EL (cell line): ENCODE measurements at regions not wholly inside any gene's neighbourhood (a gene's known extent, or its start where the extent isn't known, plus 50 kb on each side); places are given as distances from the start of the nearest gene placed in this dataset.
"Not testable (repeated sequence)": the region's sequence is repeated elsewhere in the genome, so short reads cannot be mapped to it uniquely, and the experiment has no call there.

Source experiments
- DNase-seq: peaks from one replicate; pipeline ENCODE4 v3.0.0-alpha.2; 2016

DNA sequence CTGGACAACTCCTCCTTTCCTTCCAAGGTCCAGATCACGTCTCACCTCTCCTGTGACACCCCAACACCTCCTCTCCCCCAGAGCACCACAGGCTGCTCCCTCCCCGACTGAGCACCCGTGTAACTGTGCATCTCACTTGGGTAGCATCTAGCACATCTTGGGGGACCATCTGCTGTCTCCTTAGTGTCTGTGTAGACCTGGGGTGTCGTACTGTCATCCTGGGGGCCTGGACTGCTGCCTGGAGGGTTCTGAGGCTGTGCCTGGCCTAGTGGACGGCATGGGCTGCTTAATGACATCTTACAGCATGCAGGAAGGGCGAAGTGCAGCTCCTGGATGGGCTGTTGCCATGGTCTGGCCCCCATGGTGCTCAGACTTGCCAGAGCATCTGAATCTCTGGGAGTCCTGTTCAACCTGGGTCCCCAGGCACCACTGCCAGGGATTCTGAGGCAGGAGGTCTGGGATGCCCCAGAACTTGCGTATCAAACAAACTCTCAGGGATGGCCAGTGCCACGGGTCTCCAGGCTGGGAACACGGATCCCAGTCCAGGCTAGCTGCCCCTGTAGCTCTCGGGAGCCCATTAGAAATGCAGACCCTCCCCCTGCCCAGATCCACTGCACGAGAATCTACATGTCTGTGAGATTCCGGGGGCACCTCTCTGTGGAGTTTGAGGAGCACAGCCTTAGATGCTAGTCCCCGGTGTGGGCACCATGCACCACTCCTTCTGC lies 194.4 kb upstream of the ZNF469 start:
- DNase-seq, result not testable (repeated sequence)

DNA sequence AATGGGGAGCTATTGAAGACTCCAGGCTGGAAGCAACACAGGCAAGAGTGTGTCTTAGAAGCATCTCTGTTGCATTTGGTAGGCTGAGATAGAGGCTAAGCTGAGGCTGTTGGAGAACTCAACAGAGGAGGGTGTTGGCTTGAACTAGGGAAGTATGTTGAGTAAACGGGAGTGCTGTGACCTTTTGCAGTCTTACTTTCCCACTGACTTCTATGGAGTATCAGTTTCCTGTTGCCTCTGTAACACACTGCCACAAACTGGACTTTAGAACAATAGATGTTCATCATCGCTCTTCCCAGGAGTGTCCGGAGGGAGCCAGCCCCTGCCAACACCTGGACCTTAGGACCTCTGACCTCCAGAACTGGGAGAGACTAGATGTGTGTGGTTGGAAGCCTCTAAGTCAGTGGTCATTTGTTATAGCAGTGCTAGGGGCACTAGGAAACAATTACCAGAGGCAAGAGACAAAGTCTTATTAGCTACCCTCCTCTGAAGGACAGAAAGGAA lies 192.1 kb upstream of the ZNF469 start:
- DNase-seq, result not testable (repeated sequence)

DNA sequence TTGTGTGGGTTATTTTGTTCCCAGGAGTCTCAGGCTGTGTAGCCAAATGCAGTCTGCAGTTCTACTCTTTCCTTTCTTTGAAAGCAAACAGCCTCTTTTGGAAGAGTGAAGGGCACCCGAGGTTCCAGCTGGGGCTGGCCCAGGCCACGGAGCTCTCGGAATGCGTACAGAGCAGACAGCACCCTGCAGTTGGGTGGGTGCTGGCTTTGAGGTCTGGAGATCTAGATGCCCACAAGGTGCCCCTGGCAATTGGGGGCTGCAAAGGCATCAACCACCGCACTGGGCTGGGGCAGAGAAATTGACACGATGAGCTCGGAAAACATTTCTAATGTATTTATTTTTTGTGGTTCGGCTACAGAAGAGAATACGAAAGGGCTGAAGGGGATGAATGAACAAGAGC lies 191.6 kb upstream of the ZNF469 start:
- DNase-seq, result not testable (repeated sequence)

DNA sequence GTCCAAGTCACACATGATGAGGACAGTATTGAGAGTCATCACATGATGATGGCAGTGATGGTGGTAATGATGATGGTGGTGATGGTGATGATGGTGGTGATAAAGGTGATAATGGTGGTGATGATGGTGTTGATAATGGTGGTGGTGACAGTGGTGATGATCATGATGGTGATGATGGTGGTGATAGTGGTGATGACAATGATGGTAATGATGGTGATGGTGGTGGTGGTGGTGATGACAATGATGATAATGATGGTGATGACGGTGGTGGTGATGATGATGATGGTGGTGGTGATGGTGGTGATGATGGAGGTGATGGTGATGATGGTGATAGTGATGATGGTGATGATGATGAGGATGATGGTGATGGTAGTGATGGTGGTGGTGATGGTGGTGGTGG lies 190.2 kb upstream of the ZNF469 start:
- no peak for DNase-seq

DNA sequence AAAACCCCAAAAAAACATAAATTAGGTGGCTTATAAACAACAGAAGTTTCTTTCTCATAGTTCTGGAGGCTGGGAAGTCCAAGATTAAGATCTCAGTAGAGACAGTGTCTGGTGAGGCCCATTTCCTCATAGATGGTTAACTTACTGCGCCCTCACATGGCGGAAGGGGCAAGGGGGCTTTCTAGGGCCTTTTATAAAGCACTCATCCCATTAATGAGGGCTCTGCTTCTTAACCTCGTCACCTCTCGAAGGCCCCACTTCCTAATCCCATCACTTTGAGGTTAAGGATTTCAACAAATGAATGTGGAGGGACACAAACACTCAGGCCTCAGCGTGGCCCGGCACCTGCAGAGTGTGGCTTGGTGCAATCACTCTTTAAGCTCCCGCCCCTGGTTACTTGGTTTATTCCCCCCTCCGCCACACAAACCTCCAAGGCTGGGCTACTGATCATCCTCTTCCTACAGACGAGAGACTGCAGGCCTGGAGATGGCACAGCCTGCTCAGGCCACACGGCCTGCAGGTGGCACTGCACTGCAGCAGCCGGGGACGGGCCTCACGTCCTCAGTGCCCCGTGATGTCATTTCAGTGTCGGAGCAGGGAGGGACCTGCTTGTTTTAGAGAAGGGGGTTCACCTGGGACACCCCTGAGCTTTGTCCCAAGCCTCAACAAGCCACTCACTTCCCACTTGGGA lies 188.9 kb upstream of the ZNF469 start:
- peak; percentile 60 for DNase-seq

DNA sequence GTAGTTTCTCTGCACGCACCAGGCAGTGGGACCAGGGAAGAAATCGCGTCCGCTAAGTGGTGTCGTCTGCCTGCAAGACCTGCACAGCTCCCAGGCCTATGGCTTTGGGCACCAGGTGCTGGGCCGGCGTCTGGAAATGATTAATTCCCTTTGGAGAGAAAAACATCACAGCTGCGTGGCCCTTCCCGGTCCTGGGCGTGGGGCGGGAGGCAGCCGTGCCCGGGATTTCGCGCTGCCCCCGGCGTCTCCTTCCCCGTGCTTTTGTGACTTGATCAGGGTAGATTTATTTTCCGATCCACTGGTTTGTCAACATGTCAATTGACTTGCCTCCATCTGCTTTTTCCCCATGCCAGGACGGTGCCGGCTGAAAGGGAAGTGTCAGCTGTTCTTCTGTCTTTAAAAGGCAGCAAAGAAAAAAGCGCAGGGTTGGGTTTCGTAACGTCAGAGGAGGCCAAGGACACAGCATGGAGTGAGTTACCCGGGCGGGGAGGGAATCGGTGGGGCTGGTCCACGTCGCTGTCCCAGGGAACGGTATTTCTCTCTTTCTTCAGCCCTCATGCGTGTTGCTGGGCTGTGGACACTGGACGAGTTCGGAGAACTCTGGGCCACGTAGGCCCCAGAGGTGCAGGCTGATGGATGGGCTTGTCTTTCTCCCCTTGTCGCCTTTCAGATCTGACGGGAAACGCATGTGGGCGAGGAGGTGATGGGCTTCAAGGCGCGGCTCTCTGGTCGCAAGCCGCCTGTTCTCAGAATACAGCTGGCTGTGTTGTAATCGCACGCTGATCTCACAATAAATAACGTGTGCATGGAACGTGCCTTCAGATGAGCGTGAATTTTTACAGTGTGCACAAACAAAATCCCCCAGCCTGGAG lies 188.1 kb upstream of the ZNF469 start:
- DNase-seq, result no peak

DNA sequence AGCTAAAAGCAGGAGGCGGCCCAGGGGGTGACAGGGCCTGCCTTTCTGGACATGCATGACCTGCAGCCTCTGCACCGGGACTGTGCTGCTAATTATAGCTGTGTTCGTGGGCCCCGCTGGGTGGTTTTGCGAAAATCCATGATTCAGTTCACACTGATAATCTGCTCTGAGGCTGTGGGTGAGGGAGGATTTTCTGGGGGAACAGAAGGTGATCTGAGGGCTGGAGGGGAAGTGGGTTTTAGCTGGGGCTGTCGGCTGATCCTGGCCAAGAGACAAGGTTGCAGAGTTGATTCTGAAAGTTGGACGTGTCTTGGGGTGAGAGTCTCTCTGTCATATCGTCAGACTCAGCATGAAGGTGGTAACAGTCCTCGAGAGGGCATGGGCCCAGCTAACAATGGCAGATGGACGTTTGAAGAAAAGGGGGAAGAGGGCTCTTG lies 187.5 kb upstream of the ZNF469 start:
- no peak for DNase-seq

DNA sequence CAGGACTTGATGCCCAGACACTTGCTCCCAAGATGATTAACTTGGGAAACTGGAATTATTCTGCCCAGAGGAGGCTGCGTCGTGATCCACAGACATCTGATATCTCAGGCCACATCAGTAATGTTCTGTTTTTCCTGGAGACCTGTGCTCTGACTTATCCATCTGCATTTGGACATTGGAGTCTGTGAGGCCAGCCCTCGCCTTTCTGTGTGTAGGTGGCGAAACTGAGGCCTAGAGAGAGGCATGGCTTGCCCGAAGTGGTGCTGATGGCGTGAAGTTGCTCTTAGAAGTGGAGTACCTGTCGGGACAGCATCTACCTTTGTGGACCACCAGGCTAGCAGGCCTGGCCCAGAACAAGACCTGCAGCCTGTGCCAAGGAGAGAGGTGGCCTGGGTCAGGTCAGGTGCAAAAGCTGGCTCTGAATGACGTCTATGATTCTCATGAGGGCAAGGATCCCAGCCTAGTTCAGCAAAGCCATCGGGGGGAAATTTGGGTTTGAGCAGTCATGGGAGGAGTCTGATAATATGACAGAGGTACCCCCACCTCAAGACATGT lies 186.8 kb upstream of the ZNF469 start:
- DNase-seq, result no peak

DNA sequence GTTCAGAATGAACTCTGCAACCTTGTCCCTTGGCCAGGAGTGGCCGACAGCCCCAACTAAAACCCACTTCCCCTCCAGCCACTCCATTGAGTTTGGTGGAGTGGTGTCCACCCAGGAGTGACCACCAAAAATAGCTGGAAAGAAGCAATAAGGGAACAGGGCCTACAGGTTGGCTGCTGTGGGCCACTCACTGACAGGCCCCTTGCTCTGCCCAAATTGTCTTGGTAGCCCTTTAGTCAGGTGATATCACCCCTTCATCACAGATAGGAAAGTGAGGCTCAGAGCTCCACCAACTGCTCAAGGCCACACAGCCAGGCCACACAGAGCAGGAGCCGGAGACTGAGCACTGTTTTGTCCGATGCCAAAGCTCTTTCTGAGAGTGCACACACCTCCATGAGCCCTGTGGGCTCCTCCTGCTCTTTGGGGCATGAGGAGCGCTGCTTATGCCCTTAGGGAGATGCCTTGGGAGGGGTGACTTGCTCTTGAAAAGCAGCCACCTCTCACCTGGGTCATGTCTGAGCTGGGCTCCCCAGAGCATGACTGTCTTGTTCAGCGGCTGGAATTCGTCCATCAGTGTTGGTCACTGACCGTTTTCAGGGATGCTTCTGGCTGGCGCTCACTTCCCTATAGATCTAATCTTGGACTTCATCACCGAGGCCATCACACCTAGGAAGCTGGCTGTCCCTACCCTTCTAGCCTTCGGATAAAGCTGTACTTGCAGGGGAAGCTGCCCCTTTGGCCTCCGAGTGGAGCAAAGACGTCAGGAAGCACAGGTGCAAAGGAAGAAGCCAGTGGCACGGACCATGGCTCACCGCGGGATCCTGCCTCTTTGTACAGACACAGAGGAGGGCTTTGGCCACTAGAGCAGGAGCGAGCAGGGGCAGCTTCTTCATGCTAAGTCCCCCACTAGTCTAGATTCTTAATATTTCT lies 186.0 kb upstream of the ZNF469 start:
- no peak for DNase-seq

DNA sequence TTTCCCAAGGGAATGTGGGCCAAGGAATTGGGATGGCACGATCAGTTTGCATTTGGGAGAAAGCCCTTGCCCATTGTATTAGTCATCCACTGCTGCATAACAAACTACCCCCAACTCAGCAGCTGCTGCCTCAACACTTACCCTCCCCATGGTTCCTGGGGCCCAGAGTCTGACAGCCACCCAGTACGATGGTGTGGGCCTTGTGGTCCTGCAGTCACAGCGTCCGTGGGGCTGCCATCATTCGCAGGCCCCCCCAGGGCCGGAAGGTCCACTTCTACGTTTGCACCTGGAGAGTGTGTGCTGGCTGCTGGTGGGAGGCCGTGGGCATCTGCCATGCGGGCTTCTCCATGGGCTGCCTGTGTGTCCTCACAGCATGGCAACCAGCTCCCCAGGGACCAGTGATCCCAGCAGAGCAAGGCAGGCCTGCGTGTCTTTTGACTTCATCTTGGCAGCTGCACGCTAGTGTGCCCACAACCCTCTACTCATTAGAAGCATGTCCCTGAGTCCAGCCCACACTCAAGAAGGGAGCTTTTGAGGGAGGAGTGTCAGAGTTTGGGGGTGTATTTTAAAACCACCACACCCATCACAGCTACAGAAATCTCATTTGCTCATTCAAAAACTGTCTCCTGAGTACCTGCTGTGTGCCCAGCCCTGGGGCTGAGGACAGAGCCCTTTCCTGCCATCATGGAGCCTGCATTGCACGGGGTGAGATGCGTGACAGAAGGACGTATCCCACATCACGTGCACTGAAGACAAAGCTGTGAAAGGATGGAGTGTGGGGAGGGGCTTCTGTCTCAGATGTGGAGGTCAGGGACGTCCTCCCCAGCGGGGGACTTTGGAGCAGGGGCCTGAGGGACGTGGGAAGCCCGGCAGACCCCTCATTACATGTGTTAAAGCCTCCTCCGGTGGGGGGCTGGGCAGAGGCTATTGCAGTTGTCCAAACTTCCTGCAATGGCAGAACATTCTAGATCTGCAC lies 185.0 kb upstream of the ZNF469 start:
- no peak for DNase-seq

DNA sequence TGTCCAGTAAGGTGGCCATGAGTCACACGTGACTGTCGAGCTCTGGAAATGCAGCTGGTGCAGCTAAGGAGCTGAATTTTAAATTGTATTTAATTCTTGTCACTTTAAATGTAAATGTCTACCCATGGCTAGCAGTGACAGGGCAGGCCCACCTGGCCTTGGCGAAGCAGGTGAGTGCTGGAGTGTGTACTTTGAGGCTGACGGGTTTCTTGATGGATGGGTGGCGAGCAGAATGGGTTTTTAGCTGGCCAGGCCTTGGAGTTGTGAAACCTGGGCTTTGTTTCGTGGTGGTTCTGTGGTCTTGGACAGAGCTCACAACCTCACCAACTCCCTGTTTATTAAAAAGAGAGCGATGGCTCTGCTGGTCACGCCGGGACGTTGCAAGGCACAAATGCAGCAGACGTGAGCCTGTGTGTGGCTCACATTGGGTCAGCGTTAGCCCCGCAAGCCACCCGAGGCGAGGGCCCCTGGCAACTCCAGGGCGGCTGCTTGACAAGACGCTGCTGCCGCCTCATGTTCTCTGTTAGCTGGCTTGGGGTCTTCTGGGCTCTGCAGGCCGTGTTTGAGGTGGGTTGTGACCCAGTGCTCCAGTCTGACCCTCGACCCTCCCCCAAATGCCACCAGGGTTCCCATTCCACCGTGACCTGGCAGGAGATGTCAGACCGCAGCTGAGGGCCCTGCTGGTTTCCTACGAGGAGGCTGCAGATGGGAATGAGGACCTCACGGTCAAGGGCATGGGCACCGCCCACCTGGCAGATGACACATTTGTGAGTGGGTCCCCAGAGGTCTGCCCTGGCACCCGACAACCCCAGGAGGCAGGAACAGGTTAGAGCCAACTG lies 184.1 kb upstream of the ZNF469 start:
- not testable (repeated sequence) for DNase-seq

DNA sequence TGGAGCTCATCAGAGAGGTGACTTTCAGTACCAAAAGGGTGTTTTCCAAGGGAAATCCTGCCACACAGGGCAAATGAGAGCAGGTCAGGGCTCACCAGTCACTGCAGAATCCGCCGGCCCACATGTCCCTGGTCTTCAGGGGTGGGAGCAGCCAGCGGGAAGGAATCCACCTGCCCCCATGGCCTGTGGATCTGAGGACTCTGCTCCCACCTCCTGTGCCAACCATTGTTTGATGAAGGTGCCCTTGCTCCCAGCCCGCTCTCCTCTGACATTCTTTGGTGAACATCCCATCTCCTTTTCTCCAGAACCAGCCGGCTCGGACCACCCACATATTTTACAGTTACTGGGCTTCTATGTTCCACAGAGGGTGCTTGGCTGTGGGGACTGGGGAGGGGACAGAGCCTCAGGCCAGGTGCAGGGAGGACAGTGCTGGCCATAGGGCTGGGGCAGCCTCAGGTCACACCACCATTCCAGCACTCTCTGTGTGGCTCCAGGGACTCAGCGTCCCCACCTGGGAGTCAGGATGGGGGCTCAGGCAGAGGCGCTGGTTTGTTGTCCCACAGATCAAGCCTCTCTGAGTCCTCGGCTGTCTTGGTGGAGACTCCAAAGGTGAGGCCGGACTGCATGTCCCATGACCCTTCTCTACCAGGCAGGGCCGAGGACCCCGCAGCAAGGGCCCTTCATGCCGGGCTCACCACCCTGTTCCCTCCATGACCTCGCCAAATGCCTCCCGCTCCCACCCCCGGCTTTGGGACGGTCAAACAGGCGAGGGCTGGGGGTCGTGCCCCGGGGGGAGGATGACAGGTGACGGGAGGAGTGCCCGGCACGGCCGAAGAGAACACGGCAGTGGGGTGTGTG lies 183.2 kb upstream of the ZNF469 start:
- not testable (repeated sequence) for DNase-seq

DNA sequence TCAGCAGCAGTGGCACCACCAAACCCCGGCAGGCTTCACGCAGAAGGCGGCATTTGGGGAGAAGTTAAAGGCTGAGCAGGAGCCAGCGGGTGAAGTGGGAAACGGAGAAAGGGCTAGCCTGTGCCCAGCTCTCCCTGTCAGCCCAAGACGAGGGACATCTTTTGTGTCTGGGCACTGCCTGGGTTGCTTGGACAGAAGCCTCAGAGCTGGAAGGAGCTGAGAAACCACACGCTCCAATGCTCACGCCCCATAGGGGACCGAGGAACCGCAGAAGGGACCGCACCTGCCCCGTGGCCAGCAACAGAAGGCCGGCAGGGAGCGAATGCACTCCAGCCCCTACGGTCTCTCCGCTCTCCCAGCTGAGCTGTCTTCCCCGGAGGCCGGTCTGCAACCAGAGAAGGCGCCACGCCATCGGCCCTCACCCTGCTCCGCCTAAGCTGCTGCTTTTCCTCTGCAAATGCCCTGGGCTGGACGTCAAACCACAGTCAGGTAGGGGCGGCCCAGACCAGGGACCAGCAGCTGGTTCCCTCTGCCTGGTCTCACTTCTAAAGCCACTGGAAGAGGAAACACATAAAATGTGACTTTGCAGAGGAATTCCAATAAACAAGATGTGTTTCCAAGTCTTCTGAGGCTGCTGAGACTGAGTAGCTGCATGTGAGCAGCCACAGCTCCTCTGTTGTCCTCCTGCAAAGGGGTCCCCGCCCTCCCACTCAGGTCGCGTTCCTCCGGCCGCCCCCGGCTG lies 182.4 kb upstream of the ZNF469 start:
- not testable (repeated sequence) for DNase-seq

DNA sequence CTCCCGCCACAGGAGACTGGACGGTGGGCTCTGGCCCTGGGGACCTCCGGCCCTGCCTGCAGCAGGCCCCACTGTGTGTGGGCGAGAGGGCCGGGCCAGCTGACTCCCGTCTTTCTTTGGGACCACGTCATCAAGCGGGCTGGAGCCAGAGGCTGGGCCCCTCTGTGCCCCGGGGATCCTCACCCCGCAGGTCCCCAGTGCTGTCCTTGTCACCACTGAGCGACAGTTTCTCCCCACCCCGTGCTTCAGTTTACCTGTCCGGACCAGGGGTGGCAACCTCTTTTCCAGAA lies 181.9 kb upstream of the ZNF469 start:
- DNase-seq, result no peak

DNA sequence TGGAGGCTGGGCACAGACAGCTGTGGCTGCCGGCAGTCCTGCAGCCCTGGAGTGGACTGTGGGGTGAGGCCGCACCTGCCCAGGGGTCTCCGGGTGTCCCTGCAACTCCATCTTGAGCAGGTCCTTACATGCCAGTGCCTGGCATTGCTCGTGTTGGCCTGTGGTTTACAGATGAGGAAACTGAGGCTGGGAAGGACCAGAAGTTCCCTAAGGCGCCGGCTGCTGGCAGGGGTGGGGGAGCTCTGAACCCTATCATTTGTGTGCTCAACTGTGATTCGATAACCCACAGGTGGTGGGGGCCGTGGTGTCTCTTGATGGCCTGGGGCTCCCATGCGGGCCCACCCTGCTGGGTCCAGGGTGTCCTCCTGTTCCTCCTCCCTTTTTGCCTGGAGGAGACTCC lies 181.1 kb upstream of the ZNF469 start:
- DNase-seq, result not testable (repeated sequence)

DNA sequence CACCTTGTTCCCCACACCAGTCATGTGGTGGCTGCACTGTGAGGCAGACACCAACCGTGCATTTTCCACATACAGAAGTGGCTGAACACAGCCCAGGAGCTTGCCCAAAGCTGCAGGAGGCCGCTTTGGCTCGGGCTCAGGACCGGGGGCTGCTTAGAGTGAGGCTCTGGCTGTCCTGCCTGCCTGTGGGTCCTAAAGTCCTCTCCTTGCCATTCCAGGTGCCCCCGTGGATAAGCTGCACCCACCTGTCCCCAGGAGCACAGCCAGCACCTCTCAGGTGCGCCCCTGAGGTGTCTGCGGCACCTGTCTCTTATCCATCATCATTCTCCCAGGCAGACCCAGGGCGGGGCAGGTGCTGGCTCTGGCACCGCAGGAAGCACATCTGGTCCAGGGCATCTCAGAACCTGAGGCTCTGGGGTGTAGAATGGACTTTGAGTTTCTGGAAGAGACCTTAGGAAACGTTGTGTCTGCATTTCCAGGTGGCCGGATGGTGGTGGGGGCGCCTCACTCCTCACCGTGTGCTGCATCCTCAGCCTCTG lies 180.5 kb upstream of the ZNF469 start:
- no peak for DNase-seq

DNA sequence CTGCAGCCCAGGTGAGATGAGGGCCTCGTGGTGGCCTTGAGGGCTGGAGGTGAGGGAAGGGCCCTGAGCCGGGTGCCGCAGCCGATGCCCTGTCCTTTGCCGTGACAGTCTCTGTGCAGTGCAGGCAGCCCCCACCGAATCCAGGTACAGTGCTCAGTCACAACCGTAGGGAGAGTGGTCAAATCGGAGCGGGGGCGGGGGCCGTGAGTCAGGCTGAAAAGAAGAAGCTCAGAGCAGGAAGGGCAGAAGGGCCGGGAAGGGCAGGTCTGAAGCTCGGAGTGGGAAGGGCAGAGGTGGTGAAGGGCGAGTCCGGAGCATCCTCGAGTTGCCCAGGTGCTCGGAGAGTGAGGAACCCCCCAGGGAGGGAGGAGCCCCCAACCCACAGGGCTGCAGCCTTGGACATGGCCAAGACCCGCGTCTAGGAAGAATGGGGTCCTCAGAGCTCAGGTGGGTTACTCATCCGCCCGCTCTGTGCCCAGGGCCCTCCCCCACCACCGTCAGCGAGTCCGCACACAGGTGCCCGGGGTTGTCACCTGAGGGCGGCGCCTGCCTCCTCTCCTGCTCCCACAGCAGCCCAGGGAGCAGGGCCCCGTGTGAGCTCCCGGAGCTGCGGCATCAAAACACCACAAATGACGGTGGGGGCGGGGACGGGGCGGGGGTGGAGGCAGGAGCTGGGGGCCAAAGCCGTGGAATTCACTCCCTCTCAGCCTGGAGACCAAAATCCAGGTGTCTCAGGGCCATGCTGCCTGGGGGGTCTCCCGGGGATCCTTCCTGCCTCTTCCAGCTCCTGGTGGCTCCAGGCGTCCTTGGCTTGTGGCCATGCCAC lies 179.7 kb upstream of the ZNF469 start:
- not testable (repeated sequence) for DNase-seq
